BJ (cell line): ENCODE measurements at regions not wholly inside any gene's neighbourhood (a gene's known extent, or its start where the extent isn't known, plus 50 kb on each side); places are given as distances from the start of the nearest gene placed in this dataset.

ENCODE experiments used
- CTCF ChIA-PET: fragments of 350-600 bp; formaldehyde crosslinking; extraction: SDS; loops from one replicate; lab custom pipeline; 2021; ENCODE audit warnings: antibody characterized with exemption, inconsistent platforms; lab: Yijun Ruan, JAX
- POLR2A ChIA-PET: fragments of 300-600 bp; sonication (Branson Sonifier 250); formaldehyde crosslinking; extraction: SDS; loops from one replicate; lab custom pipeline; 2021; ENCODE audit warnings: antibody characterized with exemption; lab: Charles Lee
- DNase-seq: peaks from one replicate; pipeline ENCODE4 v3.0.0-alpha.2; 2011; ENCODE audit warnings: low read depth
- H3K27me3 ChIP-seq: 2 replicates; pipeline ENCODE4 v1.6.0; 2011; ENCODE audit warnings: low read length; ENCODE audit not compliant: control insufficient read depth, insufficient read depth
- H3K36me3 ChIP-seq: 2 replicates; pipeline ENCODE4 v1.5.1; 2011; ENCODE audit warnings: low read length; ENCODE audit not compliant: control insufficient read depth, insufficient read depth
- H3K4me3 ChIP-seq: 2 replicates; pipeline ENCODE4 v1.5.1; 2011; ENCODE audit warnings: low read depth, mild to moderate bottlenecking, control low read depth, low read length
- CTCF ChIP-seq: IDR thresholded peaks from 2 replicates; pipeline ENCODE4 v1.5.1; 2011; ENCODE audit warnings: low read depth, mild to moderate bottlenecking, control low read depth, inconsistent platforms, low read length, moderate library complexity; ENCODE audit not compliant: insufficient read depth

GRCh38 chr11:119932828-119933562, 204.0 kb upstream of the NECTIN1 start:
- no peak overlapping the region for H3K4me3 ChIP-seq
- H3K36me3 ChIP-seq: no peaks in the 10 kb centered on the region
- no peaks in the 10 kb centered on the region; the same call in 1 of the 2 replicates for H3K27me3 ChIP-seq
- no peak for TF ChIP-seq CTCF
- CTCF ChIA-PET: no interaction called here
- no peak for DNase-seq
- POLR2A ChIA-PET: no interaction called here

- H3K27me3 ChIP-seq: no peaks in the 10 kb centered on the region; the same call in 1 of the 2 replicates
- no peak for TF ChIP-seq CTCF
- H3K36me3 ChIP-seq: no peaks in the 10 kb centered on the region
- POLR2A ChIA-PET: no interaction called here
- no peak overlapping the region for H3K4me3 ChIP-seq
- DNase-seq: no peak
- CTCF ChIA-PET: no interaction called here
Observed at GRCh38 chr11:119928047-119928446, 199.0 kb upstream of the NECTIN1 start.

DNA sequence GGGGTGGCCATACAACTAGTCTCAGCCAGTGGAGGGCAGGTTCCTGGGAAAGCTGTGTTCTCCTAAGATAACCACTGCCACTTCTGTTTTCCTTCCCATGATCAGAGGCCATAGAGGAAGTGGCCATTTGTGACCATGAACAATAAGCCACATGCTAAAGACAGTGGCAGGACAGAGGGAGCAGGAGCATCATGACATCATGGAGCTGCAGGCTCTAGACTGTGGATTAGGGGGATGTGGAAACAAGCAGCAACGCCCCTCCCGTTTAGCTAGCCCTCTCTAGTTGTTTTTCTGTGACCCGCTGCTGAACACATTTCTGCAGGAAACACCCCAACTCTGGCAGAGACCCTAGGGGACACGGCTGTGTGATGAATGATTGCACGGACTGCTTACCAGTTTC, 195.0 kb upstream of the NECTIN1 start:
- no peak for TF ChIP-seq CTCF
- H3K36me3 ChIP-seq: no peaks in the 10 kb centered on the region
- DNase-seq: no peak
- CTCF ChIA-PET: interaction anchor here (0.8 to 1.3 kb wide), 2 partner anchors 10 to 33 kb away, joined by 3 read pairs; no protein-coding TSS in a partner anchor
- H3K27me3 ChIP-seq: no peaks in the 10 kb centered on the region; the same call in 1 of the 2 replicates
- no peak overlapping the region for H3K4me3 ChIP-seq
- POLR2A ChIA-PET: no interaction called here

- no peaks in the 10 kb centered on the region; the same call in 1 of the 2 replicates for H3K27me3 ChIP-seq
- POLR2A ChIA-PET: no interaction called here
- CTCF ChIA-PET: no interaction called here
- TF ChIP-seq CTCF: no peak
- no peaks in the 10 kb centered on the region for H3K36me3 ChIP-seq
- H3K4me3 ChIP-seq: no peak overlapping the region
- DNase-seq: no peak
Observed at GRCh38 chr11:119921571-119921970, 192.6 kb upstream of the NECTIN1 start.

DNA sequence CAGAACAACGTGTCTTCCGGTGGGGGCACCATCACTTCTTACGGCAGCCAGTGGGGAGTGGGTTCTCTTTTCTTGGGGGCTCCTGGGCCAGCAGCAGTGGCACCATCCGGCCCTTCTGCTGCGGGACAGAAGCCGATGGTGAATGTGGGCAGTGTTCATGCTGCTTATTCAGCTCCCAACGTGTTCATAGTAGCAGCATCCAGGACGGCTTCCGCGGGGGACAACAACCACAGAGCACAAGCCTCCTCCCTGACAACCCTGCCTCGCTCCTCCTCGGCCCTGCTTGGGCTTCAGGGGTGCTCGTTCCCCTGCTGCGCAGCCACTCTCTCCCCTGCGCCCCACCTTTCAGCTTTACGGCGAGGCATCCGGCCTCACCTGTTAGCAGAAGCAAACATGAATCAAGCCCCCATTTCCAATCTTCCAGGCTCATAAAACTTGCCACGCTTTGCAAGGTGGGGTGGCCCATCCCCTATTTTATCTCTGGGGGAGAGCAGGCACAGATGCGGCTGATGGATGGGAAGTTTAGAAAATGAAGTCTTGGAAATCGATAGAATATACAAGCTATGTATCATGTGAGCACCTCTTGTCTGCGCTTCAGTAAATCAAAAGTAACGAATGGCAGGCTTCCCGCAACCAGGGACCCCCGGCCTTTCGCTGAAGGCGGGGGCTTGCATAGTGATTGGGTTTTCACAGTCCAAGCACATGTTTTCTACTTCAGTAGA, 191.8 kb upstream of the NECTIN1 start:
- ChIA-PET CTCF (no interaction called here), POLR2A (no interaction called here)
- Histone ChIP-seq H3K4me3 (no peak overlapping the region), H3K27me3 (no peaks in the 10 kb centered on the region; the same call in 1 of the 2 replicates), H3K36me3 (no peaks in the 10 kb centered on the region)
- DNase-seq: no peak
- TF ChIP-seq CTCF: no peak
